IPS-20b (cell line): ENCODE measurements at regions not wholly inside any gene's neighbourhood (a gene's known extent, or its start where the extent isn't known, plus 50 kb on each side); places are given as distances from the start of the nearest gene placed in this dataset.
"Not testable (repeated sequence)": the region's sequence is repeated elsewhere in the genome, so short reads cannot be mapped to it uniquely, and the experiment has no call there.

Experiments used
- H3K27ac ChIP-seq: one replicate; pipeline ENCODE4 v1.5.1; 2013; ENCODE audit warnings: low read length
- H3K27me3 ChIP-seq: 2 replicates; pipeline ENCODE4 v1.6.1; 2013; ENCODE audit warnings: mild to moderate bottlenecking, low read length, inconsistent platforms; ENCODE audit not compliant: insufficient read depth
- H3K36me3 ChIP-seq: 2 replicates; pipeline ENCODE4 v1.6.1; 2013; ENCODE audit warnings: low read depth, mild to moderate bottlenecking, inconsistent platforms, low read length, moderate library complexity; ENCODE audit not compliant: insufficient read depth
- H3K4me1 ChIP-seq: 2 replicates; pipeline ENCODE4 v1.6.1; 2013; ENCODE audit warnings: mild to moderate bottlenecking, control low read depth, inconsistent platforms, low read length, moderate library complexity; ENCODE audit not compliant: insufficient read depth
- H3K4me3 ChIP-seq: 2 replicates; pipeline ENCODE4 v1.5.1; 2013; ENCODE audit warnings: mild to moderate bottlenecking, low read length, inconsistent platforms
- H3K9ac ChIP-seq: 2 replicates; pipeline ENCODE4 v1.6.1; 2013; ENCODE audit warnings: low read depth, mild to moderate bottlenecking, inconsistent platforms, low read length, moderate library complexity
- H3K9me3 ChIP-seq: 2 replicates; pipeline ENCODE4 v1.6.1; 2013; ENCODE audit warnings: mild to moderate bottlenecking, low read depth, low read length, inconsistent platforms; ENCODE audit not compliant: insufficient read depth

- H3K4me1 ChIP-seq = peaks cover 8% of the 10 kb centered on the region; the same call in 1 of the 2 replicates
- no peaks in the 10 kb centered on the region for H3K9me3 ChIP-seq
- no peak overlapping the region for H3K9ac ChIP-seq
- no peak overlapping the region for H3K27ac ChIP-seq
- H3K27me3 ChIP-seq = no peaks in the 10 kb centered on the region
- H3K36me3 ChIP-seq = no peaks in the 10 kb centered on the region
- no peak overlapping the region for H3K4me3 ChIP-seq
Measured at GRCh38 chr10:109592391-109592790, 330.9 kb downstream of the XPNPEP1 start.

- Histone ChIP-seq H3K27ac (no peak overlapping the region), H3K9ac (no peak overlapping the region), H3K4me1 (peaks cover 8% of the 10 kb centered on the region; the same call in 1 of the 2 replicates), H3K36me3 (no peaks in the 10 kb centered on the region), H3K9me3 (no peaks in the 10 kb centered on the region), H3K4me3 (no peak overlapping the region), H3K27me3 (no peaks in the 10 kb centered on the region)
Measured at GRCh38 chr10:109591601-109592000, 331.7 kb downstream of the XPNPEP1 start.

- H3K4me3 ChIP-seq = no peak overlapping the region
- H3K9me3 ChIP-seq = no peaks in the 10 kb centered on the region
- H3K27me3 ChIP-seq = no peaks in the 10 kb centered on the region
- H3K27ac ChIP-seq = no peak overlapping the region
- no peaks in the 10 kb centered on the region for H3K36me3 ChIP-seq
- no peak overlapping the region for H3K9ac ChIP-seq
- H3K4me1 ChIP-seq = peaks cover 8% of the 10 kb centered on the region; the same call in 1 of the 2 replicates
Measured at GRCh38 chr10:109588259-109588658, 335.1 kb downstream of the XPNPEP1 start.

GRCh38 chr10:109587366-109587765 lies 335.9 kb downstream of the XPNPEP1 start:
- Histone ChIP-seq H3K9ac (no peak overlapping the region), H3K4me3 (no peak overlapping the region), H3K27me3 (no peaks in the 10 kb centered on the region), H3K27ac (no peak overlapping the region), H3K4me1 (peaks cover 8% of the 10 kb centered on the region; the same call in 1 of the 2 replicates), H3K9me3 (no peaks in the 10 kb centered on the region), H3K36me3 (no peaks in the 10 kb centered on the region)

GRCh38 chr10:109556399-109556798 lies 366.9 kb downstream of the XPNPEP1 start:
- H3K9ac ChIP-seq = no peak overlapping the region
- no peaks in the 10 kb centered on the region for H3K9me3 ChIP-seq
- H3K27me3 ChIP-seq = no peaks in the 10 kb centered on the region
- no peak overlapping the region for H3K27ac ChIP-seq
- H3K4me3 ChIP-seq = no peak overlapping the region
- H3K36me3 ChIP-seq = no peaks in the 10 kb centered on the region
- H3K4me1 ChIP-seq = no peaks in the 10 kb centered on the region

GRCh38 chr10:109542050-109542603 lies 381.2 kb downstream of the XPNPEP1 start:
- not testable (repeated sequence) for H3K36me3 ChIP-seq, H3K27ac ChIP-seq, H3K4me3 ChIP-seq, H3K9me3 ChIP-seq, H3K27me3 ChIP-seq, H3K9ac ChIP-seq, H3K4me1 ChIP-seq

- H3K4me1 ChIP-seq = no peaks in the 10 kb centered on the region
Measured at GRCh38 chr10:109534193-109534592, 389.1 kb downstream of the XPNPEP1 start.

GRCh38 chr10:109529258-109529657 lies 394.1 kb downstream of the XPNPEP1 start:
- H3K27ac ChIP-seq = no peak overlapping the region
- no peaks in the 10 kb centered on the region for H3K27me3 ChIP-seq
- no peak overlapping the region for H3K4me3 ChIP-seq
- no peak overlapping the region for H3K9ac ChIP-seq
- H3K9me3 ChIP-seq = no peaks in the 10 kb centered on the region
- no peaks in the 10 kb centered on the region for H3K4me1 ChIP-seq
- H3K36me3 ChIP-seq = no peaks in the 10 kb centered on the region

More at GRCh38 chr10:109534193-109534592, 389.1 kb downstream of the XPNPEP1 start:
- Histone ChIP-seq H3K9me3 (no peaks in the 10 kb centered on the region), H3K27me3 (no peaks in the 10 kb centered on the region), H3K4me3 (no peak overlapping the region), H3K9ac (no peak overlapping the region), H3K27ac (no peak overlapping the region), H3K36me3 (no peaks in the 10 kb centered on the region)

GRCh38 chr10:109517748-109518147 lies 405.6 kb downstream of the XPNPEP1 start:
- 0 out of 2 replicates have a peak, but pooled peaks cover 3% of the 10 kb centered on the region for H3K9me3 ChIP-seq
- H3K4me3 ChIP-seq = no peak overlapping the region
- H3K4me1 ChIP-seq = no peaks in the 10 kb centered on the region
- no peak overlapping the region for H3K9ac ChIP-seq
- no peaks in the 10 kb centered on the region for H3K27me3 ChIP-seq
- H3K27ac ChIP-seq = no peak overlapping the region
- H3K36me3 ChIP-seq = no peaks in the 10 kb centered on the region

- Histone ChIP-seq H3K9me3 (peaks cover 14% of the 10 kb centered on the region), H3K27ac (no peak overlapping the region), H3K27me3 (no peaks in the 10 kb centered on the region)
Measured at GRCh38 chr10:109504401-109504800, 418.9 kb downstream of the XPNPEP1 start.

GRCh38 chr10:109487691-109488090 lies 435.6 kb downstream of the XPNPEP1 start:
- Histone ChIP-seq H3K4me1 (no peaks in the 10 kb centered on the region), H3K4me3 (no peak overlapping the region), H3K9me3 (peaks cover 13% of the 10 kb centered on the region), H3K27me3 (no peaks in the 10 kb centered on the region), H3K36me3 (no peaks in the 10 kb centered on the region), H3K27ac (no peak overlapping the region), H3K9ac (no peak overlapping the region)

More at GRCh38 chr10:109504401-109504800, 418.9 kb downstream of the XPNPEP1 start:
- no peaks in the 10 kb centered on the region for H3K36me3 ChIP-seq
- H3K4me3 ChIP-seq = no peak overlapping the region
- no peak overlapping the region for H3K9ac ChIP-seq
- H3K4me1 ChIP-seq = no peaks in the 10 kb centered on the region

GRCh38 chr10:109480836-109481235 lies 442.5 kb downstream of the XPNPEP1 start:
- no peak overlapping the region for H3K9ac ChIP-seq
- no peak overlapping the region for H3K27ac ChIP-seq
- no peaks in the 10 kb centered on the region for H3K36me3 ChIP-seq
- no peaks in the 10 kb centered on the region for H3K27me3 ChIP-seq
- H3K9me3 ChIP-seq = no peaks in the 10 kb centered on the region
- no peak overlapping the region for H3K4me3 ChIP-seq
- H3K4me1 ChIP-seq = peaks cover 3% of the 10 kb centered on the region; the same call in 1 of the 2 replicates
